ENCODE measurements at regions not wholly inside any gene's neighbourhood (a gene's known extent, or its start where the extent isn't known, plus 50 kb on each side); places are given as distances from the start of the nearest gene placed in this dataset.

- TF ChIP-seq BCL11A (tag by site-specific recombination; IDR thresholded peaks at IDR 0.05; ENCODE audit: low read depth) (no peak), ATF2 (tag by site-specific recombination; IDR thresholded peaks at IDR 0.05; ENCODE audit: low read depth) (no peak)
Measured at GRCh38 chr6:101276066-101276465, 117.4 kb upstream of the GRIK2 start.
